Stimulated activated CD8-positive, alpha-beta memory T cell treated with anti-CD3 and anti-CD28 coated beads, Interleukin-12 subunit alpha, Interleukin-12 subunit beta, amount 100 ng/mL, for 4 hours (primary cell): ENCODE measurements at regions not wholly inside any gene's neighbourhood (a gene's known extent, or its start where the extent isn't known, plus 50 kb on each side); places are given as distances from the start of the nearest gene placed in this dataset.

ENCODE experiments used
- DNase-seq: peaks from one replicate; pipeline ENCODE4 v3.0.0-alpha.2; 2020; ENCODE audit warnings: low read depth

- DNase-seq: no peak
Measured at GRCh38 chr6:170483413-170483812, 69.7 kb downstream of the PSMB1 start.

- no peak for DNase-seq
Measured at GRCh38 chr6:170480050-170480692, 72.9 kb downstream of the PSMB1 start.

GRCh38 chr6:170476360-170476759, 76.7 kb downstream of the PSMB1 start:
- DNase-seq: no peak

GRCh38 chr6:170475118-170475517, 78.0 kb downstream of the PSMB1 start:
- DNase-seq: no peak

GRCh38 chr6:170473801-170474200, 79.3 kb downstream of the PSMB1 start:
- DNase-seq: no peak

- DNase-seq: no peak
Measured at GRCh38 chr6:170473301-170473717, 79.8 kb downstream of the PSMB1 start.

- DNase-seq: no peak
Measured at GRCh38 chr6:170471491-170471890, 81.6 kb downstream of the PSMB1 start.

GRCh38 chr6:170470734-170471133, 82.4 kb downstream of the PSMB1 start:
- no peak for DNase-seq

- peak; percentile 21 for DNase-seq
Measured at GRCh38 chr6:170464524-170464979, 88.6 kb downstream of the PSMB1 start.

GRCh38 chr6:170464080-170464479, 89.0 kb downstream of the PSMB1 start:
- DNase-seq: no peak

- DNase-seq: no peak
Measured at GRCh38 chr6:170463101-170463721, 89.9 kb downstream of the PSMB1 start.

- no peak for DNase-seq
Measured at GRCh38 chr6:170462366-170463020, 90.6 kb downstream of the PSMB1 start.

GRCh38 chr6:170461556-170462365, 91.3 kb downstream of the PSMB1 start:
- no peak for DNase-seq

- no peak for DNase-seq
Measured at GRCh38 chr6:170461111-170461510, 92.0 kb downstream of the PSMB1 start.

- no peak for DNase-seq
Measured at GRCh38 chr6:170460641-170461040, 92.5 kb downstream of the PSMB1 start.

GRCh38 chr6:170459451-170459850, 93.7 kb downstream of the PSMB1 start:
- DNase-seq: peak; percentile 27

- no peak for DNase-seq
Measured at GRCh38 chr6:170456886-170457698, 96.0 kb downstream of the PSMB1 start.
